Endothelial cell of umbilical vein (primary cell): ENCODE measurements at regions not wholly inside any gene's neighbourhood (a gene's known extent, or its start where the extent isn't known, plus 50 kb on each side); places are given as distances from the start of the nearest gene placed in this dataset.

Source experiments
- BruUV-seq: library from RNA; stranded (reverse); fragments of 400-500 nt; replicated peaks from 2 replicates; lab custom pipeline; 2021; lab: Mats Ljungman, UMichigan
- CTCF ChIA-PET: fragments of 300-600, 350-600 bp; sonication (Branson Sonifier 250); formaldehyde crosslinking; loops from one replicate; lab custom pipeline; 2021; ENCODE audit warnings: antibody characterized with exemption, inconsistent platforms; lab: Charles Lee
- POLR2A ChIA-PET: fragments of 300-600, 350-600 bp; sonication (Branson Sonifier 250); formaldehyde crosslinking; loops from one replicate; lab custom pipeline; 2021; ENCODE audit warnings: antibody characterized with exemption, inconsistent platforms; lab: Charles Lee
- DNase-seq: peaks from one replicate; pipeline ENCODE4 v3.0.0-alpha.2; 2011; ENCODE audit warnings: low read depth, low spot score
- FAIRE-seq: peaks from 2 replicates; lab custom pipeline; 2011; peaks lifted over from hg19 to GRCh38; lab: Jason Lieb, UNC
- H2AFZ ChIP-seq: 2 replicates; pipeline ENCODE4 v1.6.0; 2012; ENCODE audit warnings: low read depth, low read length, control low read depth, inconsistent platforms
- H3K27ac ChIP-seq: 2 replicates; pipeline ENCODE4 v1.5.1; 2011; ENCODE audit warnings: low read depth, mild to moderate bottlenecking, control low read depth, low read length, moderate library complexity; ENCODE audit not compliant: insufficient read depth
- H3K27me3 ChIP-seq, 2 experiments: 2 replicates each; pipeline versions ENCODE4 v1.6.0 to v1.6.1; 2011; ENCODE audit warnings: low read length in 2 of 2, mixed read lengths in 1 of 2; ENCODE audit not compliant: control insufficient read depth in 2 of 2, insufficient read depth in 2 of 2
- H3K36me3 ChIP-seq, 2 experiments: 2 replicates in 1 of 2; 3 replicates in 1 of 2; pipeline ENCODE4 v1.5.1; 2011; ENCODE audit warnings: low read length in 2 of 2, mild to moderate bottlenecking in 1 of 2, moderate library complexity in 1 of 2; ENCODE audit not compliant: control insufficient read depth in 2 of 2, insufficient read depth in 2 of 2; ENCODE audit errors: extremely low read depth in 1 of 2
- H3K4me1 ChIP-seq: 3 replicates; pipeline ENCODE4 v1.5.1; 2011; ENCODE audit warnings: mild to moderate bottlenecking, low read length; ENCODE audit not compliant: control insufficient read depth, insufficient read depth; ENCODE audit errors: extremely low read depth
- H3K4me2 ChIP-seq: 2 replicates; pipeline ENCODE4 v1.6.1; 2011; ENCODE audit warnings: low read length, control low read depth, mixed read lengths; ENCODE audit not compliant: insufficient read depth
- H3K4me3 ChIP-seq, 3 experiments: fragments of 200-600 bp in 1 of 3; sonication (generic), shearing (Covaris generic) in 1 of 3; replicated peaks in 1 of 3; 2 replicates each; pipeline ENCODE4 v1.5.1; 2011 to 2016; ENCODE audit warnings: control low read depth in 3 of 3, low read length in 3 of 3, mild to moderate bottlenecking in 2 of 3, inconsistent platforms in 1 of 3, low read depth in 1 of 3, moderate library complexity in 1 of 3; ENCODE audit not compliant: insufficient read depth in 1 of 3
- H3K79me2 ChIP-seq: 2 replicates; pipeline ENCODE4 v1.6.0; 2012; ENCODE audit warnings: low read length, inconsistent platforms; ENCODE audit not compliant: control insufficient read depth, insufficient read depth
- H3K9ac ChIP-seq: replicated peaks from 2 replicates; pipeline ENCODE3; 2011; ENCODE audit warnings: low read length, control low read depth; ENCODE audit not compliant: insufficient read depth; ENCODE audit errors: extremely low read depth
- H3K9me1 ChIP-seq: replicated peaks from 3 replicates; pipeline ENCODE4 v1.6.0; 2011; ENCODE audit warnings: mild to moderate bottlenecking, low read length; ENCODE audit not compliant: control insufficient read depth, insufficient read depth; ENCODE audit errors: extremely low read depth
- H3K9me3 ChIP-seq: replicated peaks from 2 replicates; pipeline ENCODE4 v1.5.1; 2012; ENCODE audit warnings: low read length, inconsistent platforms; ENCODE audit not compliant: control insufficient read depth, insufficient read depth
- H4K20me1 ChIP-seq: replicated peaks from 2 replicates; pipeline ENCODE3; 2011; ENCODE audit warnings: mild to moderate bottlenecking, low read length; ENCODE audit not compliant: control insufficient read depth, insufficient read depth; ENCODE audit errors: extremely low read depth
- EZH2 ChIP-seq: IDR thresholded peaks from 2 replicates; pipeline ENCODE4 v1.6.1; 2012; ENCODE audit warnings: borderline replicate concordance, low read depth, mild to moderate bottlenecking, moderate library complexity, low read length, inconsistent platforms; ENCODE audit not compliant: severe bottlenecking
- FOS ChIP-seq: IDR thresholded peaks from 2 replicates; pipeline ENCODE4 v1.6.1; 2011; ENCODE audit warnings: mild to moderate bottlenecking, low read length, moderate library complexity, borderline replicate concordance; ENCODE audit not compliant: insufficient read depth
- GATA2 ChIP-seq: IDR thresholded peaks from 2 replicates; pipeline ENCODE4 v1.7.0; 2011; ENCODE audit warnings: low read depth, mild to moderate bottlenecking, moderate library complexity, mixed read lengths, low read length; ENCODE audit not compliant: insufficient read length, insufficient read depth
- JUN ChIP-seq: IDR thresholded peaks from 2 replicates; pipeline ENCODE4 v1.6.1; 2011; ENCODE audit warnings: borderline replicate concordance, low read depth; ENCODE audit not compliant: insufficient read length, insufficient read depth
- MYC ChIP-seq: IDR thresholded peaks from one replicate; pipeline ENCODE4 v1.6.1; 2011; ENCODE audit warnings: mild to moderate bottlenecking, low read depth, low read length
- POLR2A ChIP-seq: IDR thresholded peaks from 2 replicates; pipeline ENCODE4 v1.6.1; 2012; ENCODE audit warnings: low read depth, mild to moderate bottlenecking, control low read depth, low read length
- POLR2AphosphoS5 ChIP-seq: IDR thresholded peaks from 2 replicates; pipeline ENCODE4 v1.6.1; 2012; ENCODE audit warnings: low read depth, mild to moderate bottlenecking, control low read depth, low read length, moderate library complexity; ENCODE audit not compliant: insufficient read depth
- dilution Hi-C: fragments of 300-500 bp; cut with MboI; formaldehyde crosslinking; loops from one replicate; pipeline ENCODE4 v1.15.0; 2019; ENCODE audit warnings: low sequenced_read_pairs; ENCODE audit not compliant: extremely low pct_ligation_motif_present
- intact Hi-C: fragments of 100-400 bp; cut with micrococcal nuclease; formaldehyde crosslinking; loops from one replicate; pipeline ENCODE4 v1.10.0; 2022
- TF ChIP-seq, protein P1 (sequence below), 2 donors: IDR thresholded peaks; 1 replicate in 1 of 2; 2 replicates in 1 of 2; pipeline ENCODE4 v1.5.1; 2011; ENCODE audit warnings: low read length in 2 of 2, mild to moderate bottlenecking in 2 of 2, moderate library complexity in 2 of 2, control low read depth in 1 of 2, inconsistent platforms in 1 of 2, low read depth in 1 of 2; ENCODE audit not compliant: insufficient read depth in 1 of 2; ENCODE audit errors: extremely low read depth in 1 of 2
- TF ChIP-seq, protein P2 (sequence below): IDR thresholded peaks from 2 replicates; pipeline ENCODE4 v1.6.1; 2011; ENCODE audit not compliant: insufficient read depth, insufficient read length

DNA sequence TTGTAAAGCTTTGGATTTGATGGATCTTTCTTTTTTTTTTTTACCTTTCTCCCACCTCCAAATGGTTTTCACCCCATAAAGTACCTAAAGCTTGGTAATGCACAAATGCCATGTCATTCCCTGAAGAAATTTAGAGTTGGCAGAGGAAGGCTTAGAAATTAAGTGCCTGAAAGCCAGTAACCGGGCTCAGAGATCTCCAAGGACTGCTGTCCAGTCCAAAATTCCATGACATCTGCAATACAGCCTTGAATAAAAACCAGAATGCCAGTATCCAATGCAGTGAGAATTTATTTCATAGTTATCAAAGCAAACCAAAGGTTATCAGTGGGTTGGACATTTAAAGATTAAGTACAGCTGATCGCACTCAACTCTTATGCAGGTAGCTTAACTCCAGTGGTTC, 209.9 kb upstream of the RBBP8 start:
- Histone ChIP-seq H3K27ac (no peak overlapping the region), H3K9ac (no peak overlapping the region), H4K20me1 (no peaks in the 10 kb centered on the region), H3K4me2 (no peak overlapping the region), H2AFZ (no peak overlapping the region), H3K36me3 (no peaks in the 10 kb centered on the region), H3K4me3 (no peak overlapping the region), H3K79me2 (no peaks in the 10 kb centered on the region), H3K27me3 (peaks cover 9 to 13% of the 10 kb centered on the region in 2 experiments), H3K9me3 (no peaks in the 10 kb centered on the region), H3K4me1 (no peaks in the 10 kb centered on the region), H3K9me1 (no peaks in the 10 kb centered on the region)
- dilution Hi-C loops (no loop called here), intact Hi-C loops (no loop called here)
- ChIA-PET POLR2A (no interaction called here), CTCF (interaction anchor here (0.8 to 1.3 kb wide), 3 partner anchors 8 to 26 kb away, joined by 3 to 5 read pairs (median 4); no protein-coding TSS in a partner anchor)
- DNase-seq (no peak), FAIRE-seq (no peak)
- BruUV-seq: no TSS peak
- TF ChIP-seq, protein P1, sequence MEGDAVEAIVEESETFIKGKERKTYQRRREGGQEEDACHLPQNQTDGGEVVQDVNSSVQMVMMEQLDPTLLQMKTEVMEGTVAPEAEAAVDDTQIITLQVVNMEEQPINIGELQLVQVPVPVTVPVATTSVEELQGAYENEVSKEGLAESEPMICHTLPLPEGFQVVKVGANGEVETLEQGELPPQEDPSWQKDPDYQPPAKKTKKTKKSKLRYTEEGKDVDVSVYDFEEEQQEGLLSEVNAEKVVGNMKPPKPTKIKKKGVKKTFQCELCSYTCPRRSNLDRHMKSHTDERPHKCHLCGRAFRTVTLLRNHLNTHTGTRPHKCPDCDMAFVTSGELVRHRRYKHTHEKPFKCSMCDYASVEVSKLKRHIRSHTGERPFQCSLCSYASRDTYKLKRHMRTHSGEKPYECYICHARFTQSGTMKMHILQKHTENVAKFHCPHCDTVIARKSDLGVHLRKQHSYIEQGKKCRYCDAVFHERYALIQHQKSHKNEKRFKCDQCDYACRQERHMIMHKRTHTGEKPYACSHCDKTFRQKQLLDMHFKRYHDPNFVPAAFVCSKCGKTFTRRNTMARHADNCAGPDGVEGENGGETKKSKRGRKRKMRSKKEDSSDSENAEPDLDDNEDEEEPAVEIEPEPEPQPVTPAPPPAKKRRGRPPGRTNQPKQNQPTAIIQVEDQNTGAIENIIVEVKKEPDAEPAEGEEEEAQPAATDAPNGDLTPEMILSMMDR (IDR thresholded peaks at IDR 0.05; ENCODE audit: extremely low read depth in 1 of 2, insufficient read depth in 1 of 2, low read depth in 1 of 2, low read length in 2 of 2): no peak
- TF ChIP-seq JUN (no peak), MYC (no peak), EZH2 (no peak), GATA2 (no peak), POLR2A (no peak), FOS (no peak), POLR2AphosphoS5 (no peak)
- TF ChIP-seq, protein P2, sequence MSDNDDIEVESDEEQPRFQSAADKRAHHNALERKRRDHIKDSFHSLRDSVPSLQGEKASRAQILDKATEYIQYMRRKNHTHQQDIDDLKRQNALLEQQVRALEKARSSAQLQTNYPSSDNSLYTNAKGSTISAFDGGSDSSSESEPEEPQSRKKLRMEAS: no peak
